ENCODE measurements at regions not wholly inside any gene's neighbourhood (a gene's known extent, or its start where the extent isn't known, plus 50 kb on each side); places are given as distances from the start of the nearest gene placed in this dataset.

- DNase-seq (no peak), ATAC-seq (ENCODE audit: poor library complexity) (no peak)
- peaks cover 7% of the 10 kb centered on the region for H3K4me1 ChIP-seq (ENCODE audit: insufficient read depth, low read length)
- ChIA-PET CTCF (no interaction called here), POLR2A (no interaction called here)
- no peak overlapping the region for H3K4me3 ChIP-seq (ENCODE audit: low read length)
- H3K36me3 ChIP-seq (ENCODE audit: insufficient read depth, low read length), result no peaks in the 10 kb centered on the region
- no peaks in the 10 kb centered on the region for H3K36me3 Mint-ChIP-seq (ENCODE audit: low read depth)
- peaks cover 5 to 13% of the 10 kb centered on the region in 2 experiments for H3K27me3 ChIP-seq (ENCODE audit: control insufficient read depth in 1 of 2, insufficient read depth in 2 of 2, low read length in 2 of 2)
- peaks cover 11% of the 10 kb centered on the region for H3K27me3 Mint-ChIP-seq
- no peak overlapping the region for H3K27ac Mint-ChIP-seq
- H3K9me3 Mint-ChIP-seq, result no peaks in the 10 kb centered on the region
- intact Hi-C loops (cut with DNase I, micrococcal nuclease), result no loop called here
- no peak overlapping the region for H3K27ac ChIP-seq (ENCODE audit: low read depth in 1 of 2, low read length in 2 of 2)
- no peaks in the 10 kb centered on the region for H3K9me3 ChIP-seq (ENCODE audit: control insufficient read depth in 1 of 2, insufficient read depth in 1 of 2, low read length in 2 of 2)
- H3K4me3 Mint-ChIP-seq, result no peak overlapping the region
- H3K4me1 Mint-ChIP-seq (ENCODE audit: low read depth), result no peaks in the 10 kb centered on the region
- TF ChIP-seq CTCF (IDR thresholded peaks at IDR 0.05), result no peak
These were observed 78.3 kb downstream of the SERPINA3 start for GRCh38 chr14:94690486-94690885.

GRCh38 chr14:94689985-94690400, 77.8 kb downstream of the SERPINA3 start:
- intact Hi-C loops (cut with DNase I, micrococcal nuclease), result loop anchor here (2.0 to 10.0 kb wide), 3 partner anchors 507 to 1307 kb away; no protein-coding TSS in a partner anchor
- ATAC-seq (ENCODE audit: poor library complexity), result no peak
- Mint-ChIP-seq H3K27me3 (peaks cover 11% of the 10 kb centered on the region), H3K36me3 (ENCODE audit: low read depth) (no peaks in the 10 kb centered on the region), H3K9me3 (no peaks in the 10 kb centered on the region), H3K4me3 (no peak overlapping the region), H3K27ac (no peak overlapping the region), H3K4me1 (ENCODE audit: low read depth) (no peaks in the 10 kb centered on the region)
- ChIA-PET POLR2A (no interaction called here), CTCF (no interaction called here)
- peaks cover 5 to 13% of the 10 kb centered on the region in 2 experiments for H3K27me3 ChIP-seq (ENCODE audit: control insufficient read depth in 1 of 2, insufficient read depth in 2 of 2, low read length in 2 of 2)
- DNase-seq, result no peak
- no peak overlapping the region for H3K27ac ChIP-seq (ENCODE audit: low read depth in 1 of 2, low read length in 2 of 2)
- H3K9me3 ChIP-seq (ENCODE audit: control insufficient read depth in 1 of 2, insufficient read depth in 1 of 2, low read length in 2 of 2), result no peaks in the 10 kb centered on the region
- no peak overlapping the region for H3K4me3 ChIP-seq (ENCODE audit: low read length)
- H3K36me3 ChIP-seq (ENCODE audit: insufficient read depth, low read length), result no peaks in the 10 kb centered on the region
- peaks cover 7% of the 10 kb centered on the region for H3K4me1 ChIP-seq (ENCODE audit: insufficient read depth, low read length)
- TF ChIP-seq CTCF (IDR thresholded peaks at IDR 0.05), result no peak

- no peak overlapping the region for H3K27ac ChIP-seq (ENCODE audit: low read depth in 1 of 2, low read length in 2 of 2)
- Mint-ChIP-seq H3K27me3 (peaks cover 11% of the 10 kb centered on the region), H3K9me3 (no peaks in the 10 kb centered on the region), H3K4me3 (no peak overlapping the region), H3K4me1 (ENCODE audit: low read depth) (no peaks in the 10 kb centered on the region), H3K27ac (no peak overlapping the region), H3K36me3 (ENCODE audit: low read depth) (no peaks in the 10 kb centered on the region)
- TF ChIP-seq CTCF (IDR thresholded peaks at IDR 0.05), result peak; percentile 69
- DNase-seq, result peak in 13 of 14 experiments; percentile 4 to 58 (median 25)
- H3K27me3 ChIP-seq (ENCODE audit: control insufficient read depth in 1 of 2, insufficient read depth in 2 of 2, low read length in 2 of 2), result peaks cover 5 to 13% of the 10 kb centered on the region in 2 experiments
- CTCF ChIA-PET, result no interaction called here
- ATAC-seq (ENCODE audit: poor library complexity), result no peak
- intact Hi-C loops (cut with DNase I, micrococcal nuclease), result loop anchor here (2.0 to 10.0 kb wide), 3 partner anchors 507 to 1308 kb away; no protein-coding TSS in a partner anchor
- no peaks in the 10 kb centered on the region for H3K36me3 ChIP-seq (ENCODE audit: insufficient read depth, low read length)
- POLR2A ChIA-PET, result no interaction called here
- H3K4me3 ChIP-seq (ENCODE audit: low read length), result no peak overlapping the region
- H3K9me3 ChIP-seq (ENCODE audit: control insufficient read depth in 1 of 2, insufficient read depth in 1 of 2, low read length in 2 of 2), result no peaks in the 10 kb centered on the region
- H3K4me1 ChIP-seq (ENCODE audit: insufficient read depth, low read length), result peaks cover 7% of the 10 kb centered on the region
These were observed 77.2 kb downstream of the SERPINA3 start for GRCh38 chr14:94689218-94689984.

Measured in CD4-positive, alpha-beta T cell (primary cell).